MG63 (cell line): ENCODE measurements at regions not wholly inside any gene's neighbourhood (a gene's known extent, or its start where the extent isn't known, plus 50 kb on each side); places are given as distances from the start of the nearest gene placed in this dataset.
A peak's percentile ranks its signal among the peaks of the same experiment; 100 is the strongest.

ENCODE experiments used
- DNase-seq: peaks from one replicate; pipeline ENCODE4 v3.0.0-alpha.2; 2020
- H3K27me3 ChIP-seq: fragments of 250-450 bp; sonication (Bioruptor Pico); 2 replicates; pipeline ENCODE4 v1.5.1; 2020; ENCODE audit warnings: mild to moderate bottlenecking, moderate library complexity
- H3K36me3 ChIP-seq: fragments of 250-450 bp; sonication (Bioruptor Pico); 2 replicates; pipeline ENCODE4 v1.5.1; 2020; ENCODE audit warnings: mild to moderate bottlenecking, moderate library complexity
- H3K4me3 ChIP-seq: fragments of 250-450 bp; sonication (Bioruptor Pico); 2 replicates; pipeline ENCODE4 v1.5.1; 2020; ENCODE audit warnings: mild to moderate bottlenecking, moderate library complexity
- H3K9me3 ChIP-seq: fragments of 250-450 bp; sonication (Bioruptor Pico); 2 replicates; pipeline ENCODE4 v1.5.1; 2020; ENCODE audit warnings: mild to moderate bottlenecking, moderate library complexity

DNA sequence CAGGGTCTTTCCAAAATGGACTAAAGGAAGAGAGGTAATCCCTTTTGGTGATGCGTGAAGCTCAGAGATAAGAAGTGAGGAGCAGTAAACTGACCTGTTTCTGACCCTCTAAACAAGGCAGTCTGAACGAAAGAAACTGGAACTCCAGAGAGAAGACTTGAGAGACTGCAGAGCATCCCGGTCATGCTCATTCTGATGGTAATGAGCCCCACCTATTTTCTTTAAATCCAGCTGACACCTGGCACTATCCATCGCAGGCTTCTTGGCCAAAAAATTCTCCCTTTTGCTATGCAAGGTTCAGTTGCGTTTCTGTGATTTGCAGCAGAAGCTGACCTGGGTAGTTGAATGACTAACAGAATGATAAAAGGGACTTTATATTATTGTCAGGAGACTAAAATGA is 105.9 kb upstream of the KCNK2 start:
- no peaks in the 10 kb centered on the region for H3K36me3 ChIP-seq
- no peaks in the 10 kb centered on the region for H3K9me3 ChIP-seq
- H3K4me3 ChIP-seq, result no peak overlapping the region
- H3K27me3 ChIP-seq, result no peaks in the 10 kb centered on the region
- DNase-seq, result no peak

- no peak overlapping the region for H3K4me3 ChIP-seq
- H3K27me3 ChIP-seq, result no peaks in the 10 kb centered on the region
- H3K9me3 ChIP-seq, result no peaks in the 10 kb centered on the region
- H3K36me3 ChIP-seq, result no peaks in the 10 kb centered on the region
- no peak for DNase-seq
These were observed 105.4 kb upstream of the KCNK2 start for GRCh38 chr1:214977110-214977509.

- no peak for DNase-seq
- H3K9me3 ChIP-seq, result no peaks in the 10 kb centered on the region
- H3K4me3 ChIP-seq, result no peak overlapping the region
- no peaks in the 10 kb centered on the region for H3K36me3 ChIP-seq
- no peaks in the 10 kb centered on the region for H3K27me3 ChIP-seq
These were observed 104.7 kb upstream of the KCNK2 start for GRCh38 chr1:214977700-214978374.

GRCh38 chr1:214979191-214979590 is 103.3 kb upstream of the KCNK2 start:
- Histone ChIP-seq H3K9me3 (no peaks in the 10 kb centered on the region), H3K4me3 (no peak overlapping the region), H3K36me3 (no peaks in the 10 kb centered on the region), H3K27me3 (no peaks in the 10 kb centered on the region)
- no peak for DNase-seq

GRCh38 chr1:214980921-214981320 is 101.6 kb upstream of the KCNK2 start:
- DNase-seq, result no peak

DNA sequence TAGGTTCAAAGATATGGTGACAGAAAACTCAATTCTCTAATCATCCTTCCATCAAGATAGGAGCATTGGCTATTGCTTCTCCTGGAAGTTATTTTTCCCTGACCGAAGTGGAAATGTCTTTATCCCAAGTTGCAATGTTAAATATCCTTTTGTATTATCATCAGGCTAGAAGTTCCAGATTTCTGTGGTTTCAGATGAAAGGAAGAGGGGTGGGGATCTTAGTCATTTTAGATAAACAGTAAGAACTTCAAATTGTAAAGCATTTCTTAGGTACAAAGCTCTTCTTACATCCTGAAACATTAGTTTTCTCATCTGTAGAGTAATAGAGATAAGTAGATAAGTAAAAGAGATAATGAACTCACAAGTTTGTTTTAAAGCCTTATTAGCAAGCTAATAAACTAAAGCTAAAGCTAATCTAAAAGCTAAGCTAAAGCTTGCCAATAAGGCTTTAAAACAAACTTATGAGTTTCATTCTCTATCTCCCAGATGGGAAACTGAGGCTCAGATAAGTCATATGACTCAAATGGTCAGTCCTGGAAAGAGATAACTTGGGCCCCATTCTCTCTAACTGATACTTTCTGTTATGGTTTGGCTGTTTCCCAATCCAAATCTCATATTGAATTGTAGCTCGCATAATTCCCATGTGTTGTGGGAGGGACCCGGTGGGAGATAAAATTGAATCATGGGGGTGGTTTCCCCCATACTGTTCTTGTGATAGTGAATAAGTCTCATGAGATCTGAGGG is 99.2 kb upstream of the KCNK2 start:
- Histone ChIP-seq H3K27me3 (no peaks in the 10 kb centered on the region), H3K4me3 (no peak overlapping the region), H3K9me3 (0 out of 2 replicates have a peak, but pooled peaks cover 1% of the 10 kb centered on the region), H3K36me3 (no peaks in the 10 kb centered on the region)
- DNase-seq, result no peak

More at GRCh38 chr1:214980921-214981320, 101.6 kb upstream of the KCNK2 start:
- H3K36me3 ChIP-seq, result no peaks in the 10 kb centered on the region
- no peaks in the 10 kb centered on the region for H3K27me3 ChIP-seq
- H3K4me3 ChIP-seq, result no peak overlapping the region
- no peaks in the 10 kb centered on the region for H3K9me3 ChIP-seq

DNA sequence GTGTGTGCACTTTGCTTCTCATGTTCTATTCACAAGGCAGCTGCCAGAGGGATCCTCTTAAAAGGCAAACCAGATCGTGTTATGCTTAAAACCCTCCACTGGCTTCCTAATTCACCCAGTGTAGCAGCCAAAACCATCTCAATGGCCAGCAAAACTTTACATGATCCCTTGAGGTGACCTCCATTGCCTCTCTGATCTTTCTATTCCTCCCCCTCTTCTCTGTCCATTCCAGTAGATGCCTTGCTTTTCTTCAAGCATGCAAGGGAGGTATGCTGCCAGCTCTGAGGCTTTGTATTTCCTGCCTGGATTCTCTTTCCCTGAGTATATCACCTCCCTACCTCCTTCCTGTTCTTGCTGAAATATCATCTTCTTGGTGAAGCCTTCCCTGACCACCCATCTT is 93.2 kb upstream of the KCNK2 start:
- Histone ChIP-seq H3K4me3 (no peak overlapping the region), H3K9me3 (peaks cover 1% of the 10 kb centered on the region; the same call in 1 of the 2 replicates), H3K36me3 (no peaks in the 10 kb centered on the region), H3K27me3 (no peaks in the 10 kb centered on the region)
- DNase-seq, result peak; percentile 40

GRCh38 chr1:214990619-214991018 is 91.9 kb upstream of the KCNK2 start:
- peaks cover 1% of the 10 kb centered on the region; the same call in 1 of the 2 replicates for H3K9me3 ChIP-seq
- H3K36me3 ChIP-seq, result no peaks in the 10 kb centered on the region
- no peaks in the 10 kb centered on the region for H3K27me3 ChIP-seq
- peak; percentile 40 for DNase-seq
- H3K4me3 ChIP-seq, result no peak overlapping the region

GRCh38 chr1:214991691-214992315 is 90.7 kb upstream of the KCNK2 start:
- Histone ChIP-seq H3K27me3 (no peaks in the 10 kb centered on the region), H3K9me3 (no peaks in the 10 kb centered on the region; the same call in 1 of the 2 replicates), H3K4me3 (no peak overlapping the region), H3K36me3 (no peaks in the 10 kb centered on the region)
- no peak for DNase-seq

DNA sequence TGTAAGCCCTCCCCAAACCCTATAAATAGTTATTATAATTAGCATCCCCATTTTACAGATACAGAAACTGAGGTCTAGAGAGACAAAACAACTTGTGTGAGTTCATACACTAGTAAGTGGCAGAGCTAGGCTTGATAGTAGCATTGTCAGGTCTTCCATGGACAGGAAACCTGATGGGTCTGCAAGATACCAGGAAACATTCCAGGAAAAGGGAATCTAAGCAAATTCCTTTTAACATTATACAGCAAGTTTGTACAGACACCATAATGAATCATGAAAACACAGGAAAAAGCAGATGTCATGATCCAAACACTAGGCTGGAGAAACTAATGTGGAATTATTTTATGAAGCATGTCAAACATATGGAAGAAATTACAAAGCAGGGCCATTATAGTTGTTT is 89.1 kb upstream of the KCNK2 start:
- Histone ChIP-seq H3K9me3 (no peaks in the 10 kb centered on the region; the same call in 1 of the 2 replicates), H3K4me3 (no peak overlapping the region), H3K36me3 (no peaks in the 10 kb centered on the region), H3K27me3 (no peaks in the 10 kb centered on the region)
- DNase-seq, result no peak

DNA sequence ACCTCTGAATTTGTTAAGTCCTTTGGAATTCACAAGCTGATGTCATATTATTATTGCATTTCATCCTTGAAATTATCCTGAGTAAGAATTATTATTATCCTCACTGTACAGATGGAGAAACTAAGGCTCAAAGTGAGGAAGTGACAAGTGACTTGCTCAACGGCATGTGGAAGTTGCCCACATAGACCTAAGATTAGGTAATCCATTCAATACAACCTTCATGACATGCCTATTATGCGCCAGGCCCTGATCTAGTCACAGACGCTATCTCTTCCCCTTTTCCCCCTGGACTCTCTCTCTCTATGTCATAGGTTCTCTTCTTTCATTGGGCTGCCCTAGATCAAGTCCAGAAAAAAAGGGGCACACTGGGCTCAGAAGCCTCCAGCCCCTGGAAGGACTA is 84.9 kb upstream of the KCNK2 start:
- Histone ChIP-seq H3K36me3 (no peaks in the 10 kb centered on the region), H3K27me3 (no peaks in the 10 kb centered on the region), H3K9me3 (no peaks in the 10 kb centered on the region), H3K4me3 (no peak overlapping the region)
- DNase-seq, result no peak

DNA sequence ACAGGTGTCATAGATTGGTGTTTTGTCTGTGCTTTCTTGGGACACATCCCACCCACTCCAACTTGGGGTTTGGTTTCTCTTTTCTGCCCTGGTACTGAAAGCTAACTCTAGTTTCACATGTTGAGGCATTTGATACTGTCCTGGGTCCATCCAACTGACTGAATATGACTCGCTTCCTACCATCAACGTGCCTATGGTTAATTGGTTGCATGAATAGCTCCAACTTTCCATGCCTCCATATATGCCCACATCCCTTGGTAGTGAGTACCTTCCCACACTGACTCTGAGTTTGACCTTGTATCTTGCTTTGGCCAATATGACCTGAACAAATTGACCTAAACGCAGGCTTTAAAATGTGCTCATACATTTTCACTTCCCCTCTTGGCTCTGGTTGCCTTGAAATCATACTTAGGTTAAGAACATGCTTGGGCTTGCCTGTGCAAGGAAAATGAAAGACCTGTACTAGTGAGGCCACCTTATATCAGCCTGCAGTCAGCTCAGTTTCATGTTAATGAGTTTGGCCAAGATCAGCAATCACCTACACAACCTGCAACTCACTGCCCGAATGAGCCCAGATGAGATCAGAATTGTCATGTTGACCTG is 81.0 kb upstream of the KCNK2 start:
- H3K4me3 ChIP-seq, result no peak overlapping the region
- no peak for DNase-seq
- H3K27me3 ChIP-seq, result no peaks in the 10 kb centered on the region
- no peaks in the 10 kb centered on the region for H3K36me3 ChIP-seq
- no peaks in the 10 kb centered on the region for H3K9me3 ChIP-seq

- Histone ChIP-seq H3K9me3 (no peaks in the 10 kb centered on the region), H3K4me3 (no peak overlapping the region), H3K36me3 (no peaks in the 10 kb centered on the region), H3K27me3 (no peaks in the 10 kb centered on the region)
- peak; percentile 86 for DNase-seq
These were observed 80.1 kb upstream of the KCNK2 start for GRCh38 chr1:215002471-215002870.

- no peaks in the 10 kb centered on the region for H3K27me3 ChIP-seq
- no peaks in the 10 kb centered on the region for H3K36me3 ChIP-seq
- no peak overlapping the region for H3K4me3 ChIP-seq
- no peak for DNase-seq
- H3K9me3 ChIP-seq, result no peaks in the 10 kb centered on the region
These were observed 78.9 kb upstream of the KCNK2 start for GRCh38 chr1:215003686-215004085.

- H3K27me3 ChIP-seq, result no peaks in the 10 kb centered on the region
- H3K4me3 ChIP-seq, result no peak overlapping the region
- H3K9me3 ChIP-seq, result no peaks in the 10 kb centered on the region
- H3K36me3 ChIP-seq, result no peaks in the 10 kb centered on the region
- no peak for DNase-seq
These were observed 78.3 kb upstream of the KCNK2 start for GRCh38 chr1:215004121-215004827.

GRCh38 chr1:215005078-215005477 is 77.5 kb upstream of the KCNK2 start:
- H3K27me3 ChIP-seq, result no peaks in the 10 kb centered on the region
- no peaks in the 10 kb centered on the region for H3K36me3 ChIP-seq
- no peak overlapping the region for H3K4me3 ChIP-seq
- H3K9me3 ChIP-seq, result no peaks in the 10 kb centered on the region
- DNase-seq, result peak; percentile 31
